PC-9 (cell line): ENCODE measurements at regions not wholly inside any gene's neighbourhood (a gene's known extent, or its start where the extent isn't known, plus 50 kb on each side); places are given as distances from the start of the nearest gene placed in this dataset.

ENCODE experiments used
- BruUV-seq: library from RNA; stranded (reverse); fragments of 400-500 nt; replicated peaks from 2 replicates; lab custom pipeline; 2021; lab: Mats Ljungman, UMichigan
- CTCF ChIA-PET: fragments of 300-600 bp; sonication (Branson Sonifier 250); formaldehyde crosslinking; loops from one replicate; lab custom pipeline; 2022; ENCODE audit warnings: antibody characterized with exemption; lab: Charles Lee
- POLR2A ChIA-PET: fragments of 300-600 bp; sonication (Branson Sonifier 250); formaldehyde crosslinking; loops from one replicate; lab custom pipeline; 2022; ENCODE audit warnings: antibody characterized with exemption; ENCODE audit not compliant: unreplicated experiment; lab: Charles Lee
- DNase-seq, 2 experiments: peaks; one replicate each; pipeline versions ENCODE4 v3.0.0 to v3.0.0-alpha.2; 2015 to 2022; ENCODE audit warnings: mixed read lengths in 1 of 2
- H2AFZ ChIP-seq: fragments of 200-600 bp; sonication (generic); 2 replicates; pipeline ENCODE4 v1.8.1; 2017; ENCODE audit warnings: antibody characterized with exemption
- H3F3A ChIP-seq: fragments of 200-600 bp; sonication (generic); 2 replicates; pipeline ENCODE4 v1.8.1; 2017; ENCODE audit warnings: antibody characterized with exemption, mild to moderate bottlenecking, low read depth; ENCODE audit not compliant: insufficient read depth
- H3K27ac ChIP-seq: fragments of 200-600 bp; sonication (generic); 2 replicates; pipeline ENCODE4 v1.6.1; 2016; ENCODE audit warnings: mixed run types
- H3K27me3 ChIP-seq: fragments of 200-600 bp; sonication (generic); 2 replicates; pipeline ENCODE4 v1.6.1; 2016; ENCODE audit warnings: low read depth, mixed run types; ENCODE audit not compliant: insufficient read depth
- H3K36me3 ChIP-seq: fragments of 200-600 bp; sonication (generic); 2 replicates; pipeline ENCODE4 v1.6.1; 2016; ENCODE audit warnings: low read depth, mixed run types
- H3K4me1 ChIP-seq: fragments of 200-600 bp; sonication (generic); replicated peaks from 2 replicates; pipeline ENCODE4 v1.6.1; 2016; ENCODE audit warnings: mixed run types; ENCODE audit not compliant: insufficient read depth
- H3K4me2 ChIP-seq: fragments of 200-600 bp; sonication (generic); 2 replicates; pipeline ENCODE4 v1.6.1; 2017; ENCODE audit warnings: mixed run types
- H3K4me3 ChIP-seq: fragments of 200-600 bp; sonication (generic); 2 replicates; pipeline ENCODE4 v1.6.1; 2016; ENCODE audit warnings: mixed run types
- H3K79me2 ChIP-seq: fragments of 200-600 bp; sonication (generic); 2 replicates; pipeline ENCODE4 v1.6.1; 2017; ENCODE audit warnings: low read depth, mixed run types
- H3K9me2 ChIP-seq: fragments of 200-600 bp; sonication (generic); 2 replicates; pipeline ENCODE4 v1.8.1; 2017; ENCODE audit warnings: mild to moderate bottlenecking; ENCODE audit not compliant: insufficient read depth
- H3K9me3 ChIP-seq: fragments of 200-600 bp; sonication (generic); 2 replicates; pipeline ENCODE4 v1.8.1; 2016; ENCODE audit warnings: low read depth; ENCODE audit not compliant: insufficient read depth
- H4K20me1 ChIP-seq: fragments of 200-600 bp; sonication (generic); 2 replicates; pipeline ENCODE4 v1.8.1; 2017; ENCODE audit not compliant: insufficient read depth
- CTCF ChIP-seq: fragments of 200-600 bp; sonication (generic); conservative IDR thresholded peaks from 2 replicates; pipeline ENCODE4 v1.6.1; 2017; ENCODE audit warnings: mixed run types, antibody characterized with exemption, mild to moderate bottlenecking, moderate library complexity
- EZH2 ChIP-seq: fragments of 200-600 bp; sonication (generic); IDR thresholded peaks from 2 replicates; pipeline ENCODE4 v1.8.0; 2017; ENCODE audit warnings: antibody characterized with exemption, low read depth
- intact Hi-C: fragments of 100-400 bp; cut with micrococcal nuclease; formaldehyde crosslinking; loops from one replicate; pipeline ENCODE4 v1.10.0; 2022; ENCODE audit not compliant: unreplicated experiment

GRCh38 chr5:15320871-15321270 is 179.1 kb upstream of the FBXL7 start:
- Histone ChIP-seq H3K4me2 (no peak overlapping the region), H3F3A (no peaks in the 10 kb centered on the region), H3K4me3 (no peak overlapping the region), H3K9me3 (no peaks in the 10 kb centered on the region), H3K4me1 (no peaks in the 10 kb centered on the region), H2AFZ (no peak overlapping the region), H4K20me1 (no peaks in the 10 kb centered on the region), H3K27me3 (no peaks in the 10 kb centered on the region), H3K79me2 (no peaks in the 10 kb centered on the region), H3K36me3 (no peaks in the 10 kb centered on the region), H3K27ac (no peak overlapping the region), H3K9me2 (no peaks in the 10 kb centered on the region)
- intact Hi-C loops = no loop called here
- ChIA-PET POLR2A (no interaction called here), CTCF (no interaction called here)
- BruUV-seq = no TSS peak
- no peak for TF ChIP-seq CTCF
- TF ChIP-seq EZH2 = no peak
- DNase-seq = no peak

- H3K36me3 ChIP-seq = no peaks in the 10 kb centered on the region
- no peaks in the 10 kb centered on the region for H4K20me1 ChIP-seq
- H3K27ac ChIP-seq = no peak overlapping the region
- no peaks in the 10 kb centered on the region for H3K9me2 ChIP-seq
- no peaks in the 10 kb centered on the region for H3K4me1 ChIP-seq
- no peak for DNase-seq
- H3K79me2 ChIP-seq = no peaks in the 10 kb centered on the region
- BruUV-seq = no TSS peak
- H3K4me3 ChIP-seq = no peak overlapping the region
- intact Hi-C loops = no loop called here
- H3F3A ChIP-seq = no peaks in the 10 kb centered on the region
- CTCF ChIA-PET = interaction anchor here (0.6 kb wide), 1 partner anchor 70 kb away, joined by 4 read pairs; no protein-coding TSS in a partner anchor
- H3K27me3 ChIP-seq = no peaks in the 10 kb centered on the region
- H3K9me3 ChIP-seq = no peaks in the 10 kb centered on the region
- H3K4me2 ChIP-seq = no peak overlapping the region
- TF ChIP-seq CTCF (no peak), EZH2 (no peak)
- POLR2A ChIA-PET = no interaction called here
- H2AFZ ChIP-seq = no peak overlapping the region
Measured at GRCh38 chr5:15304914-15305834, 194.8 kb upstream of the FBXL7 start.

GRCh38 chr5:15304066-15304731 is 195.8 kb upstream of the FBXL7 start:
- no peak overlapping the region for H2AFZ ChIP-seq
- no peaks in the 10 kb centered on the region for H3K9me2 ChIP-seq
- no peaks in the 10 kb centered on the region for H3K4me1 ChIP-seq
- H3K9me3 ChIP-seq = no peaks in the 10 kb centered on the region
- POLR2A ChIA-PET = no interaction called here
- no peaks in the 10 kb centered on the region for H4K20me1 ChIP-seq
- DNase-seq = no peak
- intact Hi-C loops = no loop called here
- BruUV-seq = no TSS peak
- no peak overlapping the region for H3K27ac ChIP-seq
- CTCF ChIA-PET = no interaction called here
- no peak overlapping the region for H3K4me3 ChIP-seq
- no peaks in the 10 kb centered on the region for H3K27me3 ChIP-seq
- H3K36me3 ChIP-seq = no peaks in the 10 kb centered on the region
- H3K79me2 ChIP-seq = no peaks in the 10 kb centered on the region
- no peaks in the 10 kb centered on the region for H3F3A ChIP-seq
- TF ChIP-seq CTCF (no peak), EZH2 (no peak)
- H3K4me2 ChIP-seq = no peak overlapping the region
